ENCODE measurements at regions not wholly inside any gene's neighbourhood (a gene's known extent, or its start where the extent isn't known, plus 50 kb on each side); places are given as distances from the start of the nearest gene placed in this dataset.

DNA sequence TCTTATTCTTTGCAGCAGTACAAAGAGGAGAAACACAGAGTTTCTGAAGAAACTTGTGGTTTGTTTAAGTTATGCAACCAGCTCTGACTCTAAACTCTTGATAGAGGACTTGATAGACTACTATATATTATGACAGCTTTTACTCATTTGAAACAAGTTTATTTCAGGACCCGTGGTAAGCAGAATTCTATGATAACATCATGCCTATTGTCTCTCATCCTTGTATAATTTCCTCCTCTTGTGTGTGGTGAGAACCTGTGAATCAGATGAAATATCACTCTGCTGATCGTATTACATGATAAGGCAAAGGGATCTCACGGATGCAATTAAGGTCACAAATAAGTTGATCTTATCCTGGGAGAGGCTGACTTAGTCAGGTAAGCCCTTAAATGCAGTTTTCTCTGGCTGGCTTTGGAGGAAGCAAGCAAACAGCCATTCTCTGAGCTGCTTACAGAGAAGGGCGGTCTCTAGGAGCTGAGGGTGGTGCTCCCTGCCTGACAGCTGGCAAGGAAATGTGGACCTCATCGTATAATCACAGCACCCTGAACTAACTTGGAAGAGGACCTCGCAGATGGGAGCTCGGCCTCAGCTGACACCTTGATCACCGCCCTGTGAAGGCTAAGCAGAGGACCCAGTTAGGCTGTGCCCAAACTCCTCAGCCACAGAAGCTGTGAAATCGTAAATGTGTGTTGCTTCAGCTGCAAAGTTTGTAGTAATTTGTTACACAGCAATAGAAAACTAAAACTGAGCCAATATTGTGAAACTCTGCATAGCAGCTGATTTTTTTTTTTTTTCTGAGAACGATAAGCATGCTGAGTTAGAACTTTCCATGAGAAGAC is 151.1 kb upstream of the DPT start:
- no peak for TF ChIP-seq POLR2A (IDR thresholded peaks at IDR 0.05)
- TF ChIP-seq, protein P1, sequence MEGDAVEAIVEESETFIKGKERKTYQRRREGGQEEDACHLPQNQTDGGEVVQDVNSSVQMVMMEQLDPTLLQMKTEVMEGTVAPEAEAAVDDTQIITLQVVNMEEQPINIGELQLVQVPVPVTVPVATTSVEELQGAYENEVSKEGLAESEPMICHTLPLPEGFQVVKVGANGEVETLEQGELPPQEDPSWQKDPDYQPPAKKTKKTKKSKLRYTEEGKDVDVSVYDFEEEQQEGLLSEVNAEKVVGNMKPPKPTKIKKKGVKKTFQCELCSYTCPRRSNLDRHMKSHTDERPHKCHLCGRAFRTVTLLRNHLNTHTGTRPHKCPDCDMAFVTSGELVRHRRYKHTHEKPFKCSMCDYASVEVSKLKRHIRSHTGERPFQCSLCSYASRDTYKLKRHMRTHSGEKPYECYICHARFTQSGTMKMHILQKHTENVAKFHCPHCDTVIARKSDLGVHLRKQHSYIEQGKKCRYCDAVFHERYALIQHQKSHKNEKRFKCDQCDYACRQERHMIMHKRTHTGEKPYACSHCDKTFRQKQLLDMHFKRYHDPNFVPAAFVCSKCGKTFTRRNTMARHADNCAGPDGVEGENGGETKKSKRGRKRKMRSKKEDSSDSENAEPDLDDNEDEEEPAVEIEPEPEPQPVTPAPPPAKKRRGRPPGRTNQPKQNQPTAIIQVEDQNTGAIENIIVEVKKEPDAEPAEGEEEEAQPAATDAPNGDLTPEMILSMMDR (IDR thresholded peaks at IDR 0.05) = no peak

All from tibial nerve (tissue), 3 donors.